ENCODE measurements at regions not wholly inside any gene's neighbourhood (a gene's known extent, or its start where the extent isn't known, plus 50 kb on each side); places are given as distances from the start of the nearest gene placed in this dataset.

- Histone ChIP-seq H3K4me1 (ENCODE audit: low read length) (no peaks in the 10 kb centered on the region), H3K9ac (ENCODE audit: low read length) (no peak overlapping the region), H3K27me3 (replicated peaks; ENCODE audit: insufficient read depth, low read length) (no peaks in the 10 kb centered on the region), H2AFZ (ENCODE audit: low read length) (no peak overlapping the region), H3K27ac (ENCODE audit: low read length) (no peak overlapping the region), H3K9me3 (replicated peaks; ENCODE audit: insufficient read depth, low read length) (no peaks in the 10 kb centered on the region), H3K9me2 (replicated peaks; ENCODE audit: insufficient read depth, low read length) (no peaks in the 10 kb centered on the region), H3K36me3 (replicated peaks; ENCODE audit: insufficient read depth, low read length) (no peaks in the 10 kb centered on the region), H3K4me2 (ENCODE audit: low read depth, low read length) (no peak overlapping the region), H3K79me2 (ENCODE audit: low read length) (peaks cover 82% of the 10 kb centered on the region), H3K4me3 (ENCODE audit: low read length) (no peak overlapping the region), H4K20me1 (ENCODE audit: insufficient read depth, low read length) (no peaks in the 10 kb centered on the region), H3F3A (ENCODE audit: insufficient read depth, low read length) (no peaks in the 10 kb centered on the region)
- TF ChIP-seq EZH2 (optimal IDR thresholded peaks at IDR 0.05; ENCODE audit: low read depth, low read length) (no peak), EZH2phosphoT487 (IDR thresholded peaks at IDR 0.05; ENCODE audit: low read length) (no peak)
- TF ChIP-seq, protein P1, sequence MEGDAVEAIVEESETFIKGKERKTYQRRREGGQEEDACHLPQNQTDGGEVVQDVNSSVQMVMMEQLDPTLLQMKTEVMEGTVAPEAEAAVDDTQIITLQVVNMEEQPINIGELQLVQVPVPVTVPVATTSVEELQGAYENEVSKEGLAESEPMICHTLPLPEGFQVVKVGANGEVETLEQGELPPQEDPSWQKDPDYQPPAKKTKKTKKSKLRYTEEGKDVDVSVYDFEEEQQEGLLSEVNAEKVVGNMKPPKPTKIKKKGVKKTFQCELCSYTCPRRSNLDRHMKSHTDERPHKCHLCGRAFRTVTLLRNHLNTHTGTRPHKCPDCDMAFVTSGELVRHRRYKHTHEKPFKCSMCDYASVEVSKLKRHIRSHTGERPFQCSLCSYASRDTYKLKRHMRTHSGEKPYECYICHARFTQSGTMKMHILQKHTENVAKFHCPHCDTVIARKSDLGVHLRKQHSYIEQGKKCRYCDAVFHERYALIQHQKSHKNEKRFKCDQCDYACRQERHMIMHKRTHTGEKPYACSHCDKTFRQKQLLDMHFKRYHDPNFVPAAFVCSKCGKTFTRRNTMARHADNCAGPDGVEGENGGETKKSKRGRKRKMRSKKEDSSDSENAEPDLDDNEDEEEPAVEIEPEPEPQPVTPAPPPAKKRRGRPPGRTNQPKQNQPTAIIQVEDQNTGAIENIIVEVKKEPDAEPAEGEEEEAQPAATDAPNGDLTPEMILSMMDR (IDR thresholded peaks at IDR 0.05; ENCODE audit: low read length), result no peak
- no peak for DNase-seq
Measured at GRCh38 chr13:111394211-111394922, 73.9 kb downstream of the TEX29 start.

- no peaks in the 10 kb centered on the region for H3F3A ChIP-seq (ENCODE audit: insufficient read depth, low read length)
- no peak overlapping the region for H2AFZ ChIP-seq (ENCODE audit: low read length)
- no peak overlapping the region for H3K4me2 ChIP-seq (ENCODE audit: low read depth, low read length)
- H3K4me1 ChIP-seq (ENCODE audit: low read length), result no peaks in the 10 kb centered on the region
- no peaks in the 10 kb centered on the region for H3K9me2 ChIP-seq (replicated peaks; ENCODE audit: insufficient read depth, low read length)
- no peaks in the 10 kb centered on the region for H3K27me3 ChIP-seq (replicated peaks; ENCODE audit: insufficient read depth, low read length)
- no peaks in the 10 kb centered on the region for H4K20me1 ChIP-seq (ENCODE audit: insufficient read depth, low read length)
- no peak for DNase-seq
- H3K4me3 ChIP-seq (ENCODE audit: low read length), result no peak overlapping the region
- peaks cover 76% of the 10 kb centered on the region for H3K79me2 ChIP-seq (ENCODE audit: low read length)
- no peaks in the 10 kb centered on the region for H3K36me3 ChIP-seq (replicated peaks; ENCODE audit: insufficient read depth, low read length)
- H3K9me3 ChIP-seq (replicated peaks; ENCODE audit: insufficient read depth, low read length), result no peaks in the 10 kb centered on the region
- H3K9ac ChIP-seq (ENCODE audit: low read length), result no peak overlapping the region
- TF ChIP-seq, protein P1 (IDR thresholded peaks at IDR 0.05; ENCODE audit: low read length), result no peak
- TF ChIP-seq EZH2phosphoT487 (IDR thresholded peaks at IDR 0.05; ENCODE audit: low read length) (no peak), EZH2 (optimal IDR thresholded peaks at IDR 0.05; ENCODE audit: low read depth, low read length) (no peak)
- no peak overlapping the region for H3K27ac ChIP-seq (ENCODE audit: low read length)
Measured at GRCh38 chr13:111395511-111396393, 75.3 kb downstream of the TEX29 start.

DNA sequence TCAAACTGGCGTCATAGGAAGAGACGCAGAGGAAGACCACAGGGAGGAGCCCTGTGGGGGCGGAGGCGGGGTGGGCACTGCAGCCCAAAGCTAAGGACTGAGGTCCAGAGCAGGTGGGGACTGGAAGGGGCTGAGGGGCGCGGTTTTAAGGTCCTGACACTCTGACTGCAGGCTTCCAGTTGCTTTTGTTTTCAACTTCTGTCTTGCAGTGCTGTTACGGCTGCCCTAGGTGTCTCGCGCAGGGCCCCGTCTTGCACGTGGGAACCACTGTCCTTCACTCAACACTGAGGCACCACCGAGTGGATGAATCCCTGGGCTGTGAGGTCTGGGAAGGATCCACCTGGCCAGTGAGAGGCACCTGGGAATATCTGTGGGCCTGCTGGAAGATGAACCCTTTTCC, 76.0 kb downstream of the TEX29 start:
- H3K36me3 ChIP-seq (replicated peaks; ENCODE audit: insufficient read depth, low read length), result no peaks in the 10 kb centered on the region
- no peaks in the 10 kb centered on the region for H3F3A ChIP-seq (ENCODE audit: insufficient read depth, low read length)
- H3K9ac ChIP-seq (ENCODE audit: low read length), result no peak overlapping the region
- H3K9me2 ChIP-seq (replicated peaks; ENCODE audit: insufficient read depth, low read length), result no peaks in the 10 kb centered on the region
- TF ChIP-seq, protein P1 (IDR thresholded peaks at IDR 0.05; ENCODE audit: low read length), result no peak
- TF ChIP-seq EZH2phosphoT487 (IDR thresholded peaks at IDR 0.05; ENCODE audit: low read length) (no peak), EZH2 (optimal IDR thresholded peaks at IDR 0.05; ENCODE audit: low read depth, low read length) (no peak)
- no peak overlapping the region for H3K4me2 ChIP-seq (ENCODE audit: low read depth, low read length)
- no peak overlapping the region for H3K27ac ChIP-seq (ENCODE audit: low read length)
- H3K4me3 ChIP-seq (ENCODE audit: low read length), result no peak overlapping the region
- H4K20me1 ChIP-seq (ENCODE audit: insufficient read depth, low read length), result no peaks in the 10 kb centered on the region
- no peak for DNase-seq
- no peak overlapping the region for H2AFZ ChIP-seq (ENCODE audit: low read length)
- peaks cover 70% of the 10 kb centered on the region for H3K79me2 ChIP-seq (ENCODE audit: low read length)
- no peaks in the 10 kb centered on the region for H3K9me3 ChIP-seq (replicated peaks; ENCODE audit: insufficient read depth, low read length)
- H3K4me1 ChIP-seq (ENCODE audit: low read length), result no peaks in the 10 kb centered on the region
- H3K27me3 ChIP-seq (replicated peaks; ENCODE audit: insufficient read depth, low read length), result no peaks in the 10 kb centered on the region
